GM18511 (cell line): ENCODE measurements at regions not wholly inside any gene's neighbourhood (a gene's known extent, or its start where the extent isn't known, plus 50 kb on each side); places are given as distances from the start of the nearest gene placed in this dataset.
"Not testable (repeated sequence)": the region's sequence is repeated elsewhere in the genome, so short reads cannot be mapped to it uniquely, and the experiment has no call there.

ENCODE experiments used
- ATAC-seq: cut with Tn5 transposase; IDR thresholded peaks from one replicate; pipeline ENCODE4 v1.9.1; 2021; ENCODE audit warnings: mild to moderate bottlenecking, moderate library complexity; ENCODE audit not compliant: unreplicated experiment

DNA sequence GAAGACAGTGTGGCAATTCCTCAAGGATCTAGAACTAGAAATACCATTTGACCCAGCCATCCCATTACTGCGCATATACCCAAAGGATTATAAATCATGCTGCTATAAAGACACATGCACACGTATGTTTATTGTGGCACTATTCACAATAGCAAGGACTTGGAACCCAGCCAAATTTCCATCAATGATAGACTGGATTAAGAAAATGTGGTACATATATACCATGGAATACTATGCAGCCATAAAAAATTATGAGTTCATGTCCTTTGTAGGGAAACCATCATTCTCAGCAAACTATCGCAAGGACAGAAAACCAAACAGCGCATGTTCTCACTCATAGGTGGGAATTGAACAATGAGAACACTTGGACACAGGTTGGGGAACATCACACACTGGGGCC, 729.6 kb upstream of the ARPP21 start:
- ATAC-seq = not testable (repeated sequence)

DNA sequence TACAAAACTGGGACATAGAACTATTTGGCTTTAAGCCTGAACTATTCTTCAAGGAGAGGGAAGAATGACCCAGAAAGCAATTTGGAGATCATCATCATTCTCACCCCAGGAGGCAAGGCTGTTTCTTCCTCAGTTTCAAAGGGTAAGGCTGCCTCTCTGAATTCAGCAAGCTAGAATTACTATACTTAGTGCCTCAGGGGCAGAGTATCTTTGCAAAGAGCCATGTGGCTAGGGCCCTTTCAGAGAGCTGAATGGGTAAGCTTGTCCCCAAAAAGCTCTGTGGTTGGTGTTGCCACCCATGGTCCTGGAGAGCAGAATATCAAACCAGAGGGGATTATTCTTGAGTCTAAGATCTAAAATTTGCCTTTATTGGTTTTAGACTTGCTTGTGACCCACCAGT, 720.3 kb upstream of the ARPP21 start:
- no peak for ATAC-seq

GRCh38 chr3:34920806-34921205, 718.5 kb upstream of the ARPP21 start:
- no peak for ATAC-seq

DNA sequence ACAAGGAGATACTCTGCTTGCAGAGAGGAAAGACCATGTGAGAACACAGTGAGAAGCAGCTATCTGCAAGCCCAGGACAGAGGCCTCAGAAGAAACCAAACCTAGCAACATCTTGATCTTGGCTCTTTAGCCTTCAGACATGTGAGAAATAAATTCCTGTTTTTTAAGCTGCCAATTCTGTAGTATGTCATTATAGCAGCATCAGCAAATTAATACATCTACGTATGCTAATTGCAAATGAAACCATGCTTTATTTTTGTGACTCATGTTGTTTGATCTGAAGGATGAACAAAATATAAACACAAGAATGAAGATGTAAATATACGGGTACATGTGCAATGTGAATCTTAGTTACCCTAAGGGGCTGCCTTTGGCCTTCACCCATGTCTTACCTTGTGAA, 714.4 kb upstream of the ARPP21 start:
- no peak for ATAC-seq

GRCh38 chr3:34925851-34926250, 713.5 kb upstream of the ARPP21 start:
- no peak for ATAC-seq

GRCh38 chr3:34929036-34929435, 710.3 kb upstream of the ARPP21 start:
- no peak for ATAC-seq

DNA sequence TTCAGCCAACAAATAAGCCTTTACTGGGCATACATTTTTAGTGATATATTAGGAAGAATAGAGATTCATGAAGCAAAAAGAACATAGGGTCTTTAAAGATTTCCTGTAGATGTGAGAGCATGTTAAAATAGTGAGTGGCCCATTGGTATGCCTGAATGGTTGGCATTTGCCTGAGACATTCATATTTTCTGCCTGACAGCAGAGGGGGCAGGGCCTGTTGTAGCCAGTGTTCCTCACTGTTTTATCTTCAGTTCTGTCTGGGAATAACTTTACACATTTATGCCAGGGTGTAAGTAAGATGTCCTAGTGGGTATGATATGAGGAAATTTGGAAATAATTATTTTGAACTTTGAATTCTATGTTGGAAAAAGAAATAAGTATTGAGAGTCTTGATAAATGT, 704.7 kb upstream of the ARPP21 start:
- no peak for ATAC-seq

- no peak for ATAC-seq
Observed at GRCh38 chr3:34938784-34939183, 700.5 kb upstream of the ARPP21 start.

GRCh38 chr3:34942256-34942655, 697.1 kb upstream of the ARPP21 start:
- no peak for ATAC-seq

GRCh38 chr3:34947834-34948233, 691.5 kb upstream of the ARPP21 start:
- ATAC-seq = no peak

GRCh38 chr3:34948517-34948916, 690.8 kb upstream of the ARPP21 start:
- ATAC-seq = no peak

- no peak for ATAC-seq
Observed at GRCh38 chr3:34955680-34956079, 683.6 kb upstream of the ARPP21 start.

DNA sequence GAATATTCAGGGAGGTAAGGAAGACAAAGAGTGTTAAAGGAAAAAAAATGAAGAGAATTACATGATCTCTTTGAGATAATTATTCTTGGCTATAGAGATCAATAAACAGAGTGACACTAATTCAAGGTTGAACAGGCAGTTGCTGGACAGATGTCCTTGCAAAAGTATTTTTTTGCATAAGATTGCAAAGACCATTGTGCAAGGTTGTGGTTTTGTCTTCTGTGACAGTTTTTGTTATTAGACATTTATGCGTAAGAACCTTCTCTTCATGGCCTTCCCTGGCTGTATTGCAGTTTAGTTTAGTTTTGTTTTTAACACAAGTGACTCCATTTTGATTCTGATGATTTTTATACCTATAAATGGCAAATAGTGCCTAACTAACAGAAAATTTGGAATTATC, 682.8 kb upstream of the ARPP21 start:
- ATAC-seq = no peak

GRCh38 chr3:34957677-34958076, 681.6 kb upstream of the ARPP21 start:
- no peak for ATAC-seq

DNA sequence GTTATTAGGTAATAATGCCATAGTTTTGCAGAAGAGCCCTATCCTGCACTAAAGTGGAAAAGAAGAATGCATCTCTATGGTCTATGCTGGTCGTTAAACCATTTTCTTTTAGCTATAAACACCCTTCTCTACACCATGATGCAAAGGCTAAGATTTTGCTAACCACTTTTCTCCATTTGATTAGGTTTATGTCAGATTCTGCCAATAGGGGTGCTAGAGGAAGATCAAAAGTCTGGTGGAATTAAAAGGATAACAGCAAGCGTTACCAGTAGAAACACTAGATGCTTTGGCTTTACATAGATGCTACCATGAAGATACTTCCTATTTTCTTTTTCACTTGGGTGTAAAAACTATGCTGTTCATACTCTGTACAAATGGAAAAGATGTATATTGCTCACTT, 669.8 kb upstream of the ARPP21 start:
- no peak for ATAC-seq

- ATAC-seq = no peak
Observed at GRCh38 chr3:34972481-34972880, 666.8 kb upstream of the ARPP21 start.

- no peak for ATAC-seq
Observed at GRCh38 chr3:34973586-34973985, 665.7 kb upstream of the ARPP21 start.

GRCh38 chr3:34983631-34984030, 655.7 kb upstream of the ARPP21 start:
- ATAC-seq = no peak

- ATAC-seq = no peak
Observed at GRCh38 chr3:34988296-34988695, 651.0 kb upstream of the ARPP21 start.

DNA sequence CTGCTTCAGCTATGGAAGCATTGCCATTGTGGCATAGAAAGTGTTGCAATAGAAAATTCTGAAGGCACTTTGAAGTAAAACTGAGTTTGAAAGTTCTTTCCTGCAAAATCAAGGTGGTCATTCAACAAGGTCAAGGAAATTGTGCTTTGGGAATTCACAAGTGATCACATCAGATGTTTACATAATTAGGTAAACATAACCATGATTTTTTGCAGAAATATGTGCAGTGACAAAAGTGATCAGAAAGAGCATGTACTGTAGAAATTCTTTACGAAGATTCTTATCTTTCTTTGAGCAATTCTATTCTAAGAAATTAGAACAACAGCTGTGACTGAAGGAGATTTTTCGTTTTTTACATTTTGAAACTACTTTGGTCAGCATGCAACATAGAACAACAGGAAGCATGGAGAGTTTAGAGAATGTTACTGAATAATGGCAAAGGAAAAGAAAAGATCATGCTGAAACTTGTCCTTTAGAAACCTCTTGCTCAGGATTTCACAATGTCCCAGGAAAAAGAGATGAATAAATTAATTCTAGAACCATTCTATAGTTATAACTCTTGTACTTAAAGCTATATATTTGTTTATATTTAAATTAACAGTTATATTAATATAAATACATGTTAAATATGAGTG, 643.4 kb upstream of the ARPP21 start:
- no peak for ATAC-seq

- no peak for ATAC-seq
Observed at GRCh38 chr3:34998902-34999301, 640.4 kb upstream of the ARPP21 start.

DNA sequence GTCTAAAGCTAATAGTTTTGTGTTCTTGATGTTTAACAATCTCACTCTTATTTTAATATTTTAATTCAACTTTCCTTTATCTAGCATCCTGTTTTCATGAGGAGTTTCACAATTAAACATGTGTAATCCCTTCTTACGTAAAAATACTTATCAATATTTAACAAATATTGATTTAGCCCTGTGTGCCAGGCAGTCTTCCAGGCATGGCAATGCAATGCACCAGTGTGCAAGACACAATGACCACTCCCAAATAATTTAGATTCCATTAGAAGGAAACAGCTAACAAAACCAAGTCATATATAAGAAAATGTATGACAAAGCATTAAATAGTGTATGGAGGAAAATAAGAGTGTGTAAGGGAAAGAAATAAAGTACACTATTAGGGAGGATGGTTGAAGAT, 627.1 kb upstream of the ARPP21 start:
- ATAC-seq = no peak

DNA sequence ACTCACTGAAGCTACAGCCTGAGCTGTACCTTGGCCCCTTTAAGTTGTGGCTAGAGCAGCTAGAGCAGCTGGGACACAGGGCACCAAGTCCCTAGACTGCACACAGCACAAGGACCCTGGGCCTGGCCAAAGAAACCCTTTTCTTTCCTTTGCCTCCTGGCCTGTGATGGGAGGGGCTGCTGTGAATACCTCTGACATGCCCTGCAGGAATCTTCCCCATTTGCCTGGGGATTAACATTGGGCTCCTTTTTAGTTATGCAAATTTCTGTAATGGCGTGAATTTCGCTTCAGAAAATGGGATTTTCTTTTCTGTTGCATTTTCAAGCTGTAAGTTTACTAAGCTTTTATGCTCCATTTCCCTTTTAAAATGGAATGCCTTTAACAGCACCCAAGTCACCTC, 611.2 kb upstream of the ARPP21 start:
- no peak for ATAC-seq
